Muscle of arm (tissue), 1 donor: ENCODE measurements at regions not wholly inside any gene's neighbourhood (a gene's known extent, or its start where the extent isn't known, plus 50 kb on each side); places are given as distances from the start of the nearest gene placed in this dataset.
A peak's percentile ranks its signal among the peaks of the same experiment; 100 is the strongest.
"Not testable (repeated sequence)": the region's sequence is repeated elsewhere in the genome, so short reads cannot be mapped to it uniquely, and the experiment has no call there.

Source experiments
- DNase-seq: peaks from one replicate; pipeline ENCODE4 v3.0.0-alpha.2; 2013

DNA sequence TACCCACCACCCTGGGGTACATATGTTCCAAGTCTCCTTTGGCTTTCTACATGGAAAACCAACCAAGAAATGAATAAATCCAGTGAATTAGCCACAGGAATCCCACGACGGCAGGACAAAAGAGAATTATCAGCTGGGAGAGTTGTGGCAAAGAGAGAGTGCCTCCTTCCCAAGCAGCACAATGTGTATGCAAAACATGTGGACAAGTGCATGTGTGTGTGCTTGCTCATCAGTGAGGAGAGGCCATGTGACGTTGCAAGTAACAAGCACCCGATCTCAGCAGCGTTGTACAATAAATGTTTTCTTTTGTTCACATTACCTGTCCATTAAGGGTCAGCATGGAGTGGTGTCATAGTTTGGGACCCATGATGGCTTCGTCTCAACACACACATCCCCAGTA, 50.0 kb upstream of the EMX2 start:
- DNase-seq = no peak

DNA sequence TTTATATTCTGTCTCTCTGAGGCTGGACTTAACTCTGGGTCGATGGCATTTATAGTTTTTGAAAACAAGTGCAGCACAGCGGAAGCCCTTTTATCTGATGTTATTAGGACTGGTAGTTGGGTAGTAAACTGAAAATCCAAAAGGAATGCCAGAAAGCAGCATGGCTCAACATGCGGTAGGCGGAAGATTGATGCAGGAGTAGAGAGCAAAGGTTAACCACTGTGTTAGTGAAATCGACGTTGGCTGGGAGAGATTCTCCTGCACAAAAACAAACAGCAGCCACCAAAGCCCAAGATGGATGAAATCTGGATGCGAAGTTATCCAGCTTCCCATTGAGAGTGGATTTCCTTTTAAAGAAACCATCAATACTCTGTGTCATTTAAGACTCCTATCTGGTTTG, 54.5 kb upstream of the EMX2 start:
- no peak for DNase-seq

DNA sequence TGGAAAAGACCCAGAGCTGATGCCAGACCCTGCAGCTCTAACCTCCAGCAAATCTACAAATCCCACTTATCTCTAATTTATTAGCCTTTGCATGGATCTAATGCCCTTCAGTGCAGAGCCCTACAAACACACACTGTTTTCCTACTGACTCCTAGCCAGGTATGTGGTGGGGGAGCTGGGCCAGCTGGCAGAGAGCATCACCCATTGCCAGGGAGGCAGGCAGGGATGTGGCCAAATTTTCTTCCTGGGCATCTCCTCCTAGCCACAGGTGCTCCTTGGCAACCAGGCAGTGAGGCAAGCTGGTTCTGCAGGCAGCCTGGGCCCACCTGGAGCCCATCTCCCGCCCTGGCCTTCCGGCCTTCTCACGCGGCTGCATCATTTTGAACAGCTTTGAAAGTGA, 55.9 kb upstream of the EMX2 start:
- no peak for DNase-seq

DNA sequence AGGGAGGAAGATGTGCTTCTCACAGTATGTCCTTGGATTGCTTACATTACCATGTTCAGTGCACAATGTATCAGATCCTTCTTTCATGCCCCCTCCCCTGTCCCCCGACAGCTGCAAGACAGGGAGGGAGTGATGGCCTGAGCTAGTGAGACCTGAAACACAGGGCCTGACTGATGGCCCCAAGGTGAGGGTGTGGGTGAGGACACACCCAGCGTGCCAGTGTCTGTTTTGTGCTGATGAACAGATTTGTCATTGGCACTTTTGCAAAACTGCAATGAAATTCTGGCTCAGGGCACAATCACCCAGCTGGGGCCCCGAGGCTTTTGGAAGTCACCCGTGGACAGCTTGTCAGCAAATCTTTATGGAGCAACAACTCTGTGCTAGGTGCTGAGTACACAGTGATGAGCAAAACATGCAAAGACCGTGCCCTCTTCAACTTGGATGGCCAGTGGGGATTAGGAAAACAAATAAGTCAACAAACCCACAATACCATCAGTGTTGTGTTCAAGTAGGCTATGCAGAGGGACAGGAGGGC, 59.4 kb upstream of the EMX2 start:
- no peak for DNase-seq

DNA sequence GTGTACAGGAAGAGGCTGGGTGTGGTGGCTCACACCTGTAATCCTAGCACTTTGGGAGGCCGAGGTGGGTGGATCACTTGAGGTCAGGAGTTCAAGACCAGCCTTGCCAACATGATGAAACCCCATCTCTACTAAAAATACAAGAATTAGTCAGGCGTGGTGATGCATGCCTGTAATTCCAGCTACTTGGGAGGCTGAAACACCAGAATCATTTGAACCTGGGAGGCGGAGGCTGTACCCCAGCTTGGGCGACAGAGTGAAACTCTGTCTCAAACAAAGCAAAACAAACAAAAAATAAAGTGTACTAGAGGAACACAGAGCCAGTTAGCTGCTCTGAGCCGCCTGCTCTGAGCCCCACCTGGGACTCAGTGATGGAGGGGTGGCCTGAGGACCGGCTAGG, 61.5 kb upstream of the EMX2 start:
- DNase-seq = not testable (repeated sequence)

DNA sequence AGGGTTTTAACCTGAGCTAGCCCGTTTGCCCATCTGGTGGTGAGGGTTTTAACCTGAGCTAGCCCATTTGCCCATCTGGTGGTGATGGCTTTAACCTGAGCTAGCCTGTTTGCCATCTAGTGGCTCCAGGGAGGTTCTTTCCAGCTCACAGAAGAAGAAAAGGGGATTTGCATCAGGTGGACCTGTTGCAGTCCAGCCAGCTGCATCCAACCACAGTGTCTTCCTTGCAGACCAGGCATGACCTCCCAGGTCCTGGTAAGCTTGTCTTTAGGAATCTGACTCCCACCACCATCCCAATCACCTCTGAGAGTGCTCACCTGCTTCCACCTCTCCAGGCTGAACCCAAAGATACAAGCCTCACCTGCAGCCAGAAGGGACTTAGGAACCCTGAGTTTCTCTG, 62.4 kb upstream of the EMX2 start:
- no peak for DNase-seq

DNA sequence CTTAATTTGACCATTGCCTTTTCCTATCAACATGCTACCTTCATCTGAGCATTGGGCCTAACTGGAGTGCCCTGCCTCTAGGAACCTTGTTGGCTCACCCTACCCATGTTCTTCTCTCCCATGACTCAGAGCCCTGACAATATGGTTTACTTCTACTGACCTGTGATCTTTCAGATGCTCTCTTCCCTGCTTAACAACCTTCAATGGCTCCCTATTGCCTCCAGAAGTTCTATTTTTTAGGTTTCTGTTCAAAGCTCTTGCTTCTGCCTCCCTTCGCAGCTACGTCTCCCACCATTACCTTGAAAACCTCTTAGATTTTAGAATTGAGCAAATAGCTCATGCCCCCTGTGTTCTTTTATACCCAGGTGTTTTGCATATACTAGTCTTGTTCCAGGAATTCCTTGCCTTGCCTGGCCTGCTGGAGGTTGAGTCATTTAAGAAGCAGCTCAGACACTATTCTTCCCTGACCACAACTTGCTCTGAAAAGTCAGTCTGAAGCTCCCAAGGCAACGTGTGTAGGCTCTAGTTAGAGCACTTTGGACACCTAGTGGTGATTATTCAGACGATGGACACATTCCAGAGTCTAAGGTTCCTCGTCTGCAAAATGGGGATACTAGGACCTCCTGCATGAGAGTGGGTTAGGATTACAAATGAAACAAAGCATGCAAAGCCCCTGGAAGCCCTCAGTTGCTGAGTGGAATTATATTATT, 64.4 kb upstream of the EMX2 start:
- no peak for DNase-seq

DNA sequence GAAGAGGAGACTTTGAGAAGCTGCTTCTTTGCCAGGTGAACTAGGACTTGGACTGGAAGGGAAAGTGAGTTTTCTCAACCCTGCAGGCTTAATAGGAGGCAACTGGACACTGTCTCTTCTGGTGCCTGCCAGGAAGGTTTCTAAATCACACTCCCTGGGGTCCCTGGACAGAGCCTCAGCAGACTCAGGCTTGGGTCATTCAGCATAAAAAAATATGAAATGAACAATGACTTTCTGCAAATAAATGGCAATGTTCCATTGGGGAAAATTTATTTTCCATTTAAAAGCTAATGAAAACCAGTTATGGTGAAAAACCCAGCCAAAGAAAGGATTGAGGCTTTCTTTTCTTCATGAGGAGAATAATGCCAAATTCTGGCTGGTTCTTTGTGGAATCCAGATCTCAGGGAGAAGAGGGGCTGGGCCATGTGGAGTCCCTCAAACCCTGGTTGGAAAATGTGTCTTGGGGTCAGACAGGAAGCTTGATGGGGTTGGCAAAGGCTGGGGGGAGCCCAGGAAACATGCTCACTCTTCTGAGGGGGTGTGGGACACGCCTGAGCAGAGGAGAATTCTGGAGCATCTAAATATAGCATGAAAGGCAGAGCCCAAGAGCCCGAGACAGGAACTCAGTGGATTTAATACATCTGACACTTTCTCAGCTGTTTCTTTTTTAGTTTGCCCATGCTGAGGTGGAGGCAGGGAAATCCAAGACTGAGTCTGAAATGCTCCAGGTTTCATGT, 65.2 kb upstream of the EMX2 start:
- peak; percentile 65 for DNase-seq

DNA sequence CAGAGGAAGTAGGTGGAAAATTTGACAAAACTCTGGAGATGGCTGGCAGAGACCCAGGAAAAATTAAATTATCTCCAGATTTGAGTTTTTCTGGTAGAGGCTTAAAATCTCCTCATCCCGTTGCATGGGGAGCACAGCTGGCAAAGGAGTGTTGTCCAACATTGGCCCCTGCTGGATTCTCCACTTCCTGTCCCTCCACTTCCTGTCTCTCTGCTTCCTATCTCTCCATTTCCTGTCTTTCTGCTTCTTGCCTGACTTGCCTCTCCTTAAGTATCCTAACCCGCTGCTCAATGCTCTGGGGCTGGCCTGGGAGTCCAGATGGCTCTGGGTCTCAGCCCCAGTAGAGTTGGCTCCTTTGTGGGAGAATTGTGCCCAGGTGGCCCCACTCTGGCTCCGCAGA, 65.8 kb upstream of the EMX2 start:
- peak; percentile 76 for DNase-seq

DNA sequence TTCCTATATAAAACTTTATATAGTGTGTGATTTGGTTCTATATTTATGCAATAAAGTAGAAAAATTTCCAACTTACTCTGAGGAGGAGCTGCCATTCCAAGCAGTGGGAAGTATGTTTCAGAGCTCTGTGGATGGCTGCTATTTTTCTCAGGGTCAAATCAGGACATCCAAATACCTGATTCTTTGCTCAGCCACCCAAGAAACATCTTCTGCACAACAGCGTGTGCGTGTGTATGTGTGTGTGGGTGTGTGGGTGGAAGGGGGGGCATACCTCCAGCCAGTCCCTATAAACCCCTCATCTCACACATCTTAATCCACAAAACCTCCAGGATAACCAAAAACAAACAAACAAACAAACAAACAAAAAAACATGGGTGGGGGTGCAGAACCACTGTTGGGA, 66.3 kb upstream of the EMX2 start:
- DNase-seq = no peak

DNA sequence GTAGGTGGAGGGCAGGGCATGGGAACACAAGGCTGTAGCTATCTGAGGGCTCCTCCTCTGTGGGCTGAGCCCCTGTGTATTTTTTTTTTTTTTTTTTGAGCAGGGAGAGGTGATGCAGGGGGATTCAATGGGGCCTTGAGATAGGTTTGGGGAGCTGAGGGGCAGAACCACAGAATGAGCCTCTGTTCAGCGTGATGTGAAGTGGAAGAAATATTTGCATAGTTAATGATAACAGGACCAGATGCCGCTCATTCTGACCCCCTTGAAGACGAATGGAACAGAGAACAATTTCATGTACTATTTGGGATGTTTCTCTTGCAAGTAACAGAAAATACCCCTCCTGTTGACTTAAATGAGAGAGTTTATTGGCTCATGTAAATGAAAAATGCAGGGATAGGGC, 69.7 kb upstream of the EMX2 start:
- no peak for DNase-seq

DNA sequence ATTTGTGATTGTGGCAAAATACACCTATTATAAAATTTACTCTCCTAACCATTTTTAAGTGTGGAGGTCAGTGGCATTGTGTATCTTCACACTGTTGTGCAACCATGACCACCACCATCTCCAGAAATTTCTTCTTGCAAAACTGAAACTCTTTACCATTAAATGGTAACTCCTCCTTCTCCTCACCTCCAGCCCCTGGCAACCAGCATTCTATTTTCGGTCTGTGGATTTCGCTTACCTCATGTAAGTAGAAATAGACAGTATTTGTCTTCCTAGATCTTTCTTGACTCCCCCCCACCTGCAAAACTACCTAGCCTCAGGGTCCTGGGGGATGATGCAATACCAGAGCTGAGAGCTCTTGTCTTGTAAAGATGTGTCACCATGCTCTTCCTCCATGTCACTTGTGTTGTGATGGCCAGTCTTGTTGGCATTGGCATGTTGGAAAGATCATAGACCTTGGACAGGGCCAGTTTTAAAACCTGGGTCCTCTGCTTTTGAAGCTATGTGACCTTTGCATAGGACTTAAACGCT, 71.1 kb upstream of the EMX2 start:
- no peak for DNase-seq

DNA sequence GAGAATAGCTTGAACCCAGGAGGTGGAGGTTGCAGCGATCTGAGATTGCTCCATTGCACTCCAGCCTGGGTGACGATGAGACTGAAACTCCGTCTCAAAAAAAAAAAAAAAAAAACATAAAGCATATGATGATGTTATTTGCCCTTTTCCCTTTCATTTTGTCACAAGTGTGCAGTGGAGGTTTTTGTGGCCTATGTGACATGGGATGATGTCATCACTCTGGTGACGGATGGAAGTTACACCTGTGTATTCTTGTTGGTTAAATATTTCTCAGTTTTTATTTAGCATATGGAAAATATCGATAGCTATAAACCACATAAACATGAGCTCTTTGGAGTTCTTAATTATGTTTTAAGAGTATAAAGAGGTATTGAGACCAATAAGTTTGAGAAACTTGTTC, 71.8 kb upstream of the EMX2 start:
- DNase-seq = no peak

DNA sequence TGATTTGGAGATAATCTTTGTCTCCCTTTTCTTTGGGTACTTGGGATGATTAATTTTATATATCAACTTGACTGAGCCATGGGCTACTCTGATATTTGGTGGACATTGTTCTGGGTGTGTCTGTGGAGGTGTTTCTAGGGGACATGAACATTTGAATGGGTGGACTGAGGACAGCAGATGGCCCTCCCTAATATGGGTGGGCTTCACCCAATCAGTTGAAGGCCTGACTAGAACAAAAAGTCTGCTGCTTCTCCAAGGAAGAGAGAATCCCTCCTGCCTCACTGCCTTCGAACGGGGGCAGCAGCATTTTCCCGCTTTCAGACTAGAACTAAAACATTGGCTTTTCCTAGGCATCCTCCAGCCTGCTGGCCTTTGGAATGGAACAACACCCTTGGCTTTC, 73.9 kb upstream of the EMX2 start:
- no peak for DNase-seq

DNA sequence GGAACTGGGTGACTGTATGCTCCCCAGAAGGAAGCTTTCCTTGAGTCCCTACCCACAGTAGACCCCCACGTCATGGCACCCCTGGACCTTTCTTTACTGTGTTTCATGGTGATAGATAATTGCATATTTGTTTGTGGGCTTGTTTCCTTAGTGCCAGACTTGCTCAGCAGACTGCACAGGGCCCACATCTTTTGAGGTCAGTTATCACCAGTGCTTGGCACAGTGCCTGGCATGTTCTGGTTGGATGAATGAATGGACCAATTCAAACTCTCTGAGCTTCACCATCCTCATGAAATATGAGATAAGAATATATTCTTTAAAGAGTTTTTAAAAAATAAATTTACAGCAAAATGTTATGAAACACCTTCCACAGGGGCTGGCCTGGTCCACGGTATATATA, 78.4 kb upstream of the EMX2 start:
- DNase-seq = no peak

DNA sequence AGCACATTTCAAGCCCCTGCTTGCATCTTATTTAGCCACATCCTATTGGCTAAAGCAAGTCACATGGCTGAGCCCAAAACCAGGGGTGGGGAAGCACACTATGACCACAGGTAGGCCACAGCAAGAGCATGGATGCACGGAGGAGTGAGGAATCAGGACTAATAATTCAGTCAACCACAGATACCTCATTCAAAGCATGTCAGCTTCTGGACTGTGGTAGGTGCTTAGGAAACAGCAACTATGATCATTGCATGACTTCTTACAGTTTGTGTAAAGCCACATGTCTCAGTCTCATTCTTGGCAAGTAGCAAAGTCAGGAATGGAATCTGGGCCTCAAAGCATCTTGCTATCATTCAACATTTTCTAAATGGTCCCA, 79.0 kb upstream of the EMX2 start:
- DNase-seq = no peak

DNA sequence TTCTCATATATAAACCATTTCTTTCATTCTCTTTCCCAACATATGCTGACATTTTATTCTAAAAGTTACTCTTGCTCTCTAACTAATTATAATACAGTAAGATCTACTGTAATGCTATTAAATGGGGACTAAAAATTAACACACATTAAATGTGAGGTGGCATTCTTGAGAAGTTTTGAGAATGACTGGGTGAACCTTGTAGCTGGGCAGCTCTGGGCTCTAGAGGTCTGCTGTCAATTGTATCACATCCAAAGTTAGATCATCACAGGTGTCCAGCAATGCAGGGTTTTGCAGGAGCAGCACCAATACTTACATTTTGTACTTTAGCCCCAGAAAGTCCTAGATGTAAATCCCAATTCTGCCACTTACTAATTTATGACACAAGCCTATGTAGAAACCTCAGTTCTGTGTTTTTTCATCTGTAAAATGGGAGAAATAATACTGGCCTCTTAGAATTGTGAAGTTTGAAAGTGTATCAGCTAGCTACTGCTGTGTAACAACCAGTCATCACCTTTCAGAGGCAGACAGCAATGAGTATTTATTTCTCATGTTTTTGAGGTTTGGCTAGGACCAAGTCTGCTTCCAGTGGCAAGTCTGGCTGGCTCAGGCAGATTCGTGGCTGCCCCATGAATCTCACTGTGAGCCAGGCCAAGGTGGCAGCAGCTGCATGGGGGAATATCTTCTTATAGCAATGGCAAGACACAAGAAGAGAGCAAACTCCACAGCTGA, 79.6 kb upstream of the EMX2 start:
- DNase-seq = no peak

DNA sequence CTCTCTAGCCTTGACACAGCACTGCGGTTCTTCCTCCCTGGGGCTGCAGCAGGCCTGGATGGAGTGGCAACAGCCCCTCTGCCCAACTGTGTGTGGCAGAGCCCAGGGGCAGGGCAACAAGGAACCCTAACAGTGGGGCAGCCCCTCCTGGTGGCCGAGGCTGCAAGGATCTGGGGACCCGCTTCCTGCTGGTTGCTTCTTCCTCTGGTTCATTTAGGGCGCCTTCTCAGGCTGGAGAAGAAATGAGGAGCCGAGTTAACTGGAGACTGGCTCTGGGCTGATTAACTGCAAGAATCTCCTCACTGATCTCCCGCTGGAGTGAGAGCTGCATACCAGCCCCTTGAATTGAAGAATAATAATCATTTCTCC, 80.1 kb upstream of the EMX2 start:
- no peak for DNase-seq

DNA sequence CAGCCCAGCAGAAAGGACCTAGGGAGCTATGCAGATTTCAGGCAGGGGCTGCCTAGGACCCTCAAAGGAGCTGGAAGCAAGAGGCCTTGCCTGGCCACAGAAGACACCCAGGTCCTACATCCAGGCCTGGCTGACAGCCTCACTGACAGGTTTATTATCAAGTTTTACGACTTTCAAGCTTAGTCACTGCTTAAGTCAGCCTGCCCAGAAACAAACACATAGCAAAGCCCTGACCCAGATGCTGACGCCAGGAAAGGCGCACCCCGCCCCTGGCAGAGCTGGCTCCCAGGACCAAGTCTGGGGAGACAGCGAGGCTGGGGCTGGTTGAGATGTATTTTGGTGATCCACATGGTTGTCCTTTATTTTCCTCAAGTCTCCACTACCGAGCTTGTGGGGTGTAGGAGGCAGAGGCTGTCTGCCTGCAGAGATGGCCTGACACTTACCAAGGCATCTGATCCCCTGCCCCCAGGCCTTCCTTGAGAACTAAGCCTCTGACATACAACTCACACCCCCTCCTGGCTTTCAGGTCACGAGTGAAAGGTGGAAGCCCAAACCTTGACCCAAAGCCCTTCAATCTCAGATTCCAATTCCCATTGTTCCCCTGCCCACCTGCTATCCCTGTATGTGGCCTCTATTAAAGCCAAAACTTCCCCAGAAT, 80.7 kb upstream of the EMX2 start:
- peak; percentile 31 for DNase-seq

DNA sequence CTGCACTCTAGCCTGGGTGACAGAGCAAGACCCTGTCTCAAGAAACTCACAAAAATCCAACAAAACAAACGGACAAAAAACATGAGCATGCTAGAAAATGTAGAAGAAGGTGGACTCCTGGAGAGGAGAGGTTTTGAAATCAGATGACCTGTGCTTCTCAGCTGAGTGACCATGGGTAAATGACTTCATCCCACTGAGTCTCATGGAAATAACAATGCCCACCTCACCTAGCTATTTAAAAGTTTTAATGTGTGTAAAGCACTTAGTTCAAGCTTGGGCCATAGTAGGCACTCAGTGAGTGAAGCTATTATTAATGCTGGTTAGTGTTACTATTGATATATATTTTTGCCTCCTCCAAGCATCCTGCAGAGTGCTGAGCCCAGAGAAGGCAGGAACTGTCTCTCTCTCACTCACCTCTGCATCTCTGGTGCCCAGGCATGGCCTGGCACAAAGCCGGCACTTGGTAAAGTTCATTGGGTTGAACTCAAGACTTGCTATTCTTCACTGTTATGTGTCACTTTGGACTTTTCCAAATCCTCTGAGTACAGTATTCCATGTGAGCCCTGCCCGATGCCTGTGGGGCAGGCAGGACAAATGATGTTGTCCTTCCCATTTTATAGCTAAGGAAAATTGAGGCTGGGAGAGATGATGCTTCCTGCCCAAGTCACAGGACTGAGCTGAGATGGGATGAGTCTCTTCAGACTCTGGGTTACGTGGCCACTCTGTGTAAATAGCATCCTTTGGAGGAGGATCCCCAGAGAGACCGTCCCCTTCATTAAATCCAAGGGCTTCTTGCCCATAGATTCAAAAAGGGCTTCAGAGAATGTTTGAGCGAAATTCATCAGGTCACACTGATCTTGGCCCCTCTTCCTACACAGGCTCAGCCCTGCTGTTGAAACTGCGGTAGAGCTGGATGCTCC, 81.4 kb upstream of the EMX2 start:
- DNase-seq = no peak

DNA sequence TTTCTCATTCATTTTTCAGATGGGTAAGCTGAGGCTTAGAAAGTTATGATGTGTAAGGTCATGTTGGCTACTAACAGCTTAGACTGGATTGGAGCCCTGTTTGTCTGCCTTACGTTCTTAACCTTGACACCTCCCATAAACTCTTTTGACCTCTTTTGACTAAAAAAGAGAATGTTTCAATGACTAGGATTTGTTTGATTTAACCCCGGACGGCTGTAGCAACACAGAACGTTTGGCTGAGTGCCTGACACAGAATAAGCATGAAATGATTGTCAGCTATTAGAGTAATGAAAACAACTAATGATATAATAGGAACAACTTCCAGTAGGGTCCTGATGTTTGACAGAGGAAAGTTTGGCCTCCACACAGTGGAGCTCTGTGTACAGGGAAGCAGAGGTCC, 83.3 kb upstream of the PDZD8 start:
- no peak for DNase-seq
